Cerebellar cortex (tissue), 1 donor: ENCODE measurements at regions not wholly inside any gene's neighbourhood (a gene's known extent, or its start where the extent isn't known, plus 50 kb on each side); places are given as distances from the start of the nearest gene placed in this dataset.
"Not testable (repeated sequence)": the region's sequence is repeated elsewhere in the genome, so short reads cannot be mapped to it uniquely, and the experiment has no call there.

Source experiments
- DNase-seq: peaks from one replicate; pipeline ENCODE4 v3.0.0-alpha.2; 2015; ENCODE audit warnings: low spot score

DNA sequence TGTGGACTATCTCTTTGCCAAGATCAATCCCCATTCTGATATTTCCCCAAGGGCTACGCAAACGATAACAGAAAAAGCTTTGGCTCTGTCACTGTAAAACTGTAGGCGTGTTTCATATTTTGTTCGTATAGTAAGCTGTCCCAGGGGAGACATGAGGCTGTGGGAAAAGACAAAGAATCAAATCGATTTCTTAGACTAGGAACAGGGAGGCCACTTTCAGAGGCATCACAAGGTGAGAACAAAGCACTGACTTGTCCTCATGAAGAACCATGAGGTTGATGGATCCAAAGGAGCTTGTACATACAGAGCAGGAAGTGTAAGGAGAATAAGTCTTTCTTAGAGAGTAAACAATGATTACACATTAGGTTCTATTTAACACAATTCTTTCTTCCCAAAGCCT, 255.7 kb downstream of the HNMT start:
- DNase-seq: no peak

GRCh38 chr2:138221358-138221757, 257.1 kb downstream of the HNMT start:
- no peak for DNase-seq

GRCh38 chr2:138223319-138223718, 259.0 kb downstream of the HNMT start:
- no peak for DNase-seq

DNA sequence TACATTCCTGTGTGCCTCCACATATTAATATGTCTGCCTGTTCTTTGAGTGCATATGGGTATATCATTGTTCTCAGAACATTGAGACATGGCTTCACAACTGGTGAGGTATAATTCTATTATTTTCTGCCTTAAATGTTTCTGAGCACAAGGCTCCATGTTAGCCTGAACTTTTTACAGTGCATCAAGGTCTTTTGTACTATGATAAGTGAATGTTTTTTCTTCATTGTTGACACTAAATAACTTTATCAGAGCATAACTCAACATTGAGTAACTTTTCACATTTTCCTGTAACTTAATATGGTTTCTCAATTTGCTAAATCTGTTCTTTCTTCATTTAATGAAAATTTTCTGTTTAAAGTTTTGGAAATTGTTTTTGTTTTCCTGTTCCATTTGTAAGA, 262.9 kb downstream of the HNMT start:
- DNase-seq: no peak

GRCh38 chr2:138228101-138228500, 263.8 kb downstream of the HNMT start:
- DNase-seq: no peak

DNA sequence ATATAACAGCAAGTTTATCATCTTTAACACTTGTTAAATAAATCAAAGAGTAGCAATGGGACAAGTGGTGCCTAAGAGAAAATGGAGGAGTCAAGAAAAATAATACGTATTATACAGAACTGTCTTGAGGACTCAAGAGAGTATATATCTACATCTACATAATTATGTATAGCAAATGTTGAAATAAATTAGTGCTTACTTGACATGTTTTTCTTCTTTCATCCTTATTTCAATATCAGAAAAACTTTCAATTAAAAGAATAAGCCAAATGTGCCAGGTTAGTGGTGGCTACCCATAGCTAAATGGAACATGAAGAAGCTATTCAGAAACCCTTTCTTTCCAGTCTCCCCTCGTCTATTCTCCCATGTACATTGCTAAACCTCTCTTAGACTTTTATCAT, 267.3 kb upstream of the SPOPL start:
- no peak for DNase-seq

GRCh38 chr2:138235041-138235440, 266.5 kb upstream of the SPOPL start:
- no peak for DNase-seq

GRCh38 chr2:138236142-138236541, 265.4 kb upstream of the SPOPL start:
- DNase-seq: no peak

DNA sequence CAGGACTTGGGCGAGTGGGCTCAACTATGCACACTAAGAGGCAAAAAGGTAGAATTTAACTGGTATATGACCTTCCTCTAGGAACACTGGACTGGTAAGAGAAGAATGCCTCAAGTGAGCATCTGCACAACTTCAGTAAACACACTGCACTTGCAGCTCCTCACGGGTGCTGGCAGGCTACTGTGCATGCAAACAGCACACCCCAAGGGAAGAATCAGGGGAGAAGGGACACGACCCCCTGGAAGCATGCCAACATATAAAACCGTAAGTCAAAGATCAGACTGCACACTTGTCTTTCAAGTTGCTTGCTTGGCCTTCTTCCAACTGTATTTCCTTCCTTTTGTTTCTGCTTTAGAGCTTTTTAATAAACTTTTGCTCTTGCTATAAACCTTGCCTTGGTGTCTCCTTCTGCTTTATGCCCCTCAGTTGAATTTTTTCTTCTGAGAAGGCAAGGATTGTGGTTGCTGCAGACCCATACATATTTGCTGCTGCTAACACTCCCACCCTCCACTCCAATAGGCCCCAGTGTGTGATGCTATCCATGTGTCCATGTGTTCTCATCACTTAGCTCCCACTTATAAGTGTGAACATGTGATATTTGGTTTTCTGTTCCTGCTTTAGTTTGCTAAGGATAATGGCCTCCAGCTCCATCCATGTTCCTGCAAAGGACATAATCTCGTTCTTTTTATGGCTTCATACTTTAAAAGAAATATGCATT, 263.7 kb upstream of the SPOPL start:
- DNase-seq: no peak

GRCh38 chr2:138238908-138239307, 262.7 kb upstream of the SPOPL start:
- no peak for DNase-seq

DNA sequence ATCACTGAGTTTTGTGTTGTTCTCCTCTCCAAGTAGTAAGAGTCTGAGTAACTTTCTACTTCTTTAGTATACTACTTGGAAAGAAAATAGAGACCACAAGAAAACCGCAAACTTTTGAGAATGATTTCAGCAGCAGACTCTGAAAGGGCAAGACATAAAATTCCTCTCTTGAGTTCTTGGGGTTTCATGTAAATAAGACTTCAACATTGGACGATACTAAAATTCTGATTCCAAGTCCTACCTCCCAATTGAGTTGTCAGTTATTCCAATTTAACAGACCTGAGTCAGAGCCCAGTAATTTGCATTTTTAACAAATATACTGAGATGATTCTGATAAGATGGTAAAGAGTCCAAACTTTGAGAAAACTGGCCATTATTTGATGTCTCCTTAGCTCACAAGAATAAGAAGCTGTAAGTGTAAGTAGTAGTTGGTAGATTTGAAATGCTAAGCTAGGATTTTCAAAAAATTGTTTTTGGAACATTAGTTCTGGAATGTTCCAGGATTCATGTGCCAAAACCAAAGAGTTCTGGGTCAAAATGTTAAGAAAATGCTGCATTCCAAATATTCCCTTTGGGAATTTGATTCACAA, 261.6 kb upstream of the SPOPL start:
- no peak for DNase-seq

- no peak for DNase-seq
These were observed 258.2 kb upstream of the SPOPL start for GRCh38 chr2:138243372-138243771.

GRCh38 chr2:138244501-138244925, 257.1 kb upstream of the SPOPL start:
- no peak for DNase-seq

DNA sequence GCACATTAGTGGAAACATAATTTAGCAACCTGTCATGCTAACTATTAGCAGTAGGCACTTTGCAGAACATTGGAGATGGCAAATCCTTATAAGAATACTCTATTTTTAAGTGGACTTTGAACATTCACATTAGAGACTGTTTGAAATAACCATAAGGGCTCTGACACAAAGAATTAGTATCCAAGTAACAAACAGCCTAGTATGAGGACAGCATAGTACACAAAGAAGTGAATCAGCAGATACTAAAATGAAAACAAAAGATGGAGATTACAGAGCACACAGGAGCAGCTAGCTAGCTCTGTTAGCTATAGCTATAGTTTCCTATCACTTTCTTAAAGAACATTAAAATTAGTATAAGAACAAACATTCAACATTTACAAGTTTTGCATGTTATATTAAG, 256.3 kb upstream of the SPOPL start:
- DNase-seq: no peak

- no peak for DNase-seq
These were observed 254.3 kb upstream of the SPOPL start for GRCh38 chr2:138247302-138247701.

DNA sequence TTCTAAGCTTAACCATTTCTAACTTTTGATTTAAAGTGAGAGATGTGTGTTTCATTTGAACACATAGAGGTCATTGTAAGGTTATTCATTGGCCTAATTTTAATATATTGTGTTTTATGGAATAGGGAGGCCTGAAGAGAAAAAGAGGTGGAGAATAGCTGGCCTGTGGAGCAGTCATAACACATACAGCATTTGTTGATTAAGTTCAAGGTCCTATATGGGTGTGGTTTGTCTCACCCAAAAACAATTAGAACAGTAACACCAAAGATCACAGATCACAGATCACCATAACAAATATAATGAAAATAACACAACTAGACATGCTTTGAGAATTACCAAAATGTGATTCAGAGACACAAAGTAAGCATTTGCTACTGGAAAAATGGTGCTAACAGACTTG, 252.4 kb upstream of the SPOPL start:
- DNase-seq: no peak

GRCh38 chr2:138250843-138251320, 250.7 kb upstream of the SPOPL start:
- DNase-seq: not testable (repeated sequence)

GRCh38 chr2:138252587-138252986, 249.0 kb upstream of the SPOPL start:
- no peak for DNase-seq

DNA sequence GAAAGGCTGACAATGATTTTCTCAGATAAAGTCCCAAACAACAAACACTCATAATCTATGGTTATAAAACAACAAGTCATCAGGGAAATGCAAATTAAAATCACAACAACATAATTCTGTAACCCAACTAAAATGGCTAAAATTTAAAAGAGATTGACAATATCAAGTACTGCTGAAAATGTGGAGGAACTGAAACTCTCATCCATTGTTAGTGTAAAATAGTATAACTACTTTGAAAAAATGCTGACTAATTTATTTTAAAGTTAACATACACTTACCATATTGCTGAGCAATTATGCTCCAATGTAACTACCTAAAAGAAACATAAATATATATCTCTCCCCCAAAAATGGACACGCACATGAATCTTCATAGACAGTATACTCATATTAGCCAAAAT, 245.9 kb upstream of the SPOPL start:
- DNase-seq: no peak

DNA sequence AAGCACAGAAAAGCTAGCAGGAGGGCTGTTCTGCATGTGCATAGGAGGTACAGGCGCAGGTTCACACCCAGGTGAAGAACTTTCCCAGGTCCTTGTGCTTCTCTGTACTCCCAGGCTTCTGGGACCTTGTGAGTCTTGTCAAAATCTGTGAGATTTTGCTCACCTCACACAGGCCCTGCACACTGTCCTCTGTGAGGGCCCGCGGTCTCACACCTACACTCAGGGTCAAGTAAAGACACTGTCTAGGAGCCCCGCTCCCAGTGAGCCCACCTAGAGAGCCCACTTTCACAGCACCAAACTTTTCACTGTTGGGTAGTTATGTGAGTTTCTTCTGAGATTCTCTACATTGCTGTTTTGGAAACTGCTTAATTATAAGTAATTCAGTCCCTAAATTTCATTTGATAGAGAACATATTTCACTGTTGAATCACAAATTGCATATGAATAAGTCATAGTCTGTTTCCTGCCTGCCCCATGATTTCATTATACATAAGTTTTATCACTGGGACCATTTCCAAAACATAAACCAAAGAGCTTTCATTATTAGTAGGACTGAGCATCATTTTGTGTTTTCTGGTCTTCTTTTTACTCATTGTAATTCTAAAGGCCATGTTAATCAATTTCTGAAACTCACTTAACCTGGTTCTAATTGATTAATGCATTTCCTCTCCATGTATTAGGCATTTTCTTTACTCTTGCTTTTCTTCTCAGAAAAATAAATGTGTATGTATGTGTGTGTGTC, 234.2 kb upstream of the SPOPL start:
- no peak for DNase-seq

GRCh38 chr2:138267902-138268254, 233.7 kb upstream of the SPOPL start:
- no peak for DNase-seq

DNA sequence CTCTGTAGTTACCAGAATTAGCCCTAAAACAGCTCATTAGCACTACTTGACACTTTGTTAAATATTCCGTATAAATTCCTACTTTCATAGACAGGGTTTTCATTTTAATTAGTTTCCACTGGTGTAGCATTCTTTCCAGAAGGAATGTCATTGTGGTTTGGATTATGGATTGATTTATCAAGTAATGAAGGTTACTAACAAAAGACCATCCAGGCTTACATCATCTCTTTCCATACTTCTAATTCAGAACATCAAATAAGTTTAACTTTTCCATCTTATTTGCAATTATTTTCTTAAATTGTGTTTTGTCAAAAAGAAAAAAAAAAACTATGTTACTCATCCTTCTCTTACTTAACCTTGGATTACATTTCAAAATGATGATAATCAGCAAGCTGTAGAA, 231.8 kb upstream of the SPOPL start:
- DNase-seq: no peak

GRCh38 chr2:138271467-138271866, 230.1 kb upstream of the SPOPL start:
- DNase-seq: no peak
